ENCODE measurements at regions not wholly inside any gene's neighbourhood (a gene's known extent, or its start where the extent isn't known, plus 50 kb on each side); places are given as distances from the start of the nearest gene placed in this dataset.
"Not testable (repeated sequence)": the region's sequence is repeated elsewhere in the genome, so short reads cannot be mapped to it uniquely, and the experiment has no call there.

DNA sequence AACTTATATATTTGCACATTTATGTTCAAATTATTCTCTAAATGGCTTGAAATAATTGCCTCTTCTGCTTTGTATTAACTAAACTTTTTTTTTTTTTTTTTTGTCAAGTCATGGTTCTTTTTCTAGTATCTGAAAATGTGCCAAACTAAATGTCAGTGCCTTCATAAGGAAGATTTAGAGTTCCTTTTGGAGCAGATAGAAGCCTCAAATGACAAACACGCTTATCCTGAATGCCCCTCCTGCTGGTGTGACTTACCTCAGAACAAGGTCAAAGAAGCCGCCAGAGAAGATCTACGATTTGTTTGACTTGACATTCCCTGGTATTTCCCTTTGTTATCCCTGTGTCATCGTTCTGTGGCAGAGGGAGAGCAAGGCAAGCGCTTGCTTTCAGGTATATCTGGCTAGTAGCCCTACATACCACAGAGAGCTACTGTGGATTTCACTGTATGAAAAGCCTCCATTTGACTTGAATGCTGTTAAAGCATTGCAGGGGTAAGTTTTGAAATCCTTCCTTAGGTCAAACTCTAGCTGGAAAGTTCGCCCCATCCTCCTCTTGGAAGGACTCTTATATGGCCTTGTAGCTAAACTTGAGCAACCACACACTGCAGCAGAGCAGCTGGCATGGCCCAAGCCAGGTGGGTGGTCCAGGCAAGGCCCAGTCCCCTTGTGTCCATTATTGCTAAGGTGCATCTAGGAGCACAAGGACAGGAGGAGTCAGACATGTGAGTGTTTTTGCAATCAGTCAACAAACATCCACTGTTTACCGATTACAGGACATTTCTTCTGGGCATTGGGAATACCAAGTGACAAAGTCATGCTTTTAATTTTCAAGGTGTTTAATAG lies 285.4 kb upstream of the USP25 start:
- TF ChIP-seq, protein P1, sequence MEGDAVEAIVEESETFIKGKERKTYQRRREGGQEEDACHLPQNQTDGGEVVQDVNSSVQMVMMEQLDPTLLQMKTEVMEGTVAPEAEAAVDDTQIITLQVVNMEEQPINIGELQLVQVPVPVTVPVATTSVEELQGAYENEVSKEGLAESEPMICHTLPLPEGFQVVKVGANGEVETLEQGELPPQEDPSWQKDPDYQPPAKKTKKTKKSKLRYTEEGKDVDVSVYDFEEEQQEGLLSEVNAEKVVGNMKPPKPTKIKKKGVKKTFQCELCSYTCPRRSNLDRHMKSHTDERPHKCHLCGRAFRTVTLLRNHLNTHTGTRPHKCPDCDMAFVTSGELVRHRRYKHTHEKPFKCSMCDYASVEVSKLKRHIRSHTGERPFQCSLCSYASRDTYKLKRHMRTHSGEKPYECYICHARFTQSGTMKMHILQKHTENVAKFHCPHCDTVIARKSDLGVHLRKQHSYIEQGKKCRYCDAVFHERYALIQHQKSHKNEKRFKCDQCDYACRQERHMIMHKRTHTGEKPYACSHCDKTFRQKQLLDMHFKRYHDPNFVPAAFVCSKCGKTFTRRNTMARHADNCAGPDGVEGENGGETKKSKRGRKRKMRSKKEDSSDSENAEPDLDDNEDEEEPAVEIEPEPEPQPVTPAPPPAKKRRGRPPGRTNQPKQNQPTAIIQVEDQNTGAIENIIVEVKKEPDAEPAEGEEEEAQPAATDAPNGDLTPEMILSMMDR (IDR thresholded peaks at IDR 0.05; ENCODE audit: insufficient read depth, low read depth, low read length, missing control alignments), result no peak
- no peak overlapping the region for H3K4me3 ChIP-seq (ENCODE audit: low read depth, low read length)
- no peak for DNase-seq (ENCODE audit: low read depth)

DNA sequence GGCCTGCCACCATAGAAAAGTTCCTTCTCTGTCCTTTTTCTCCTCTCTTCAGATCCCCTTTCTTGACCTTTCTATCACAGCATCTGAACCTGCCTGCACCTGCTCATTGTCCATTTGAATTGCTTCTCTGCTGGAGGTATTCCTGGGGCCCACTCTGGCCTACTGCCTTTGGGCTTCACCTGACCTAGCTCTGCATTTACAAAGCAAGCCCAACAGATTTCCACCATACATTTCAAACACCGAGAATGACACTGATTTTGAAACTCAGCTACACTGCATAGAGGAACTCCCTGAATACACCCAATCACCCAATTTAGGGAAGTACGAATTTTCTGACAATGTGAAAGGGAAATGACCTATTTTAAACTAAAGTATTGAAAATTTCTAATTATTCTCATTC lies 284.5 kb upstream of the USP25 start:
- TF ChIP-seq, protein P1 (IDR thresholded peaks at IDR 0.05; ENCODE audit: insufficient read depth, low read depth, low read length, missing control alignments), result no peak
- DNase-seq (ENCODE audit: low read depth), result peak; percentile 48
- H3K4me3 ChIP-seq (ENCODE audit: low read depth, low read length), result no peak overlapping the region

DNA sequence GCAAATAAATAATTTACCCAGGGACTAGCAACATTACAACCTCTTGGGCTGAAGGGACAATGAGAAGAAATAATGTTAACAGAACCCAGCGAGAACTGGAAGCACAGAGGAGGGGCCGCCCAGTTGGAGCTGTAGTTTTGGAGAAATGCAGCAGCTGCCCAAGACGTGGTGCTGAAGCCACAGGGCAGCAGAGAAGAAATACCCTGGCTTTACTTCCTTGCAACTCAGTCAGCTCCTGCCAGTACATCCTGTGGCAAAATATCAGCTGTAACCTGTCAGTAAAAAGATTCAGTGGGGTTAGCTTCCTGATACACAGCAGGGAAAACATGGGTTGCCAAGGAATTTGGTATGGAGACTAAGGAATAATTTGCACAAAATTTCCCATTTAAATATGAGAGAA lies 283.6 kb upstream of the USP25 start:
- DNase-seq (ENCODE audit: low read depth), result no peak
- no peak overlapping the region for H3K4me3 ChIP-seq (ENCODE audit: low read depth, low read length)
- TF ChIP-seq, protein P1 (IDR thresholded peaks at IDR 0.05; ENCODE audit: insufficient read depth, low read depth, low read length, missing control alignments), result no peak

DNA sequence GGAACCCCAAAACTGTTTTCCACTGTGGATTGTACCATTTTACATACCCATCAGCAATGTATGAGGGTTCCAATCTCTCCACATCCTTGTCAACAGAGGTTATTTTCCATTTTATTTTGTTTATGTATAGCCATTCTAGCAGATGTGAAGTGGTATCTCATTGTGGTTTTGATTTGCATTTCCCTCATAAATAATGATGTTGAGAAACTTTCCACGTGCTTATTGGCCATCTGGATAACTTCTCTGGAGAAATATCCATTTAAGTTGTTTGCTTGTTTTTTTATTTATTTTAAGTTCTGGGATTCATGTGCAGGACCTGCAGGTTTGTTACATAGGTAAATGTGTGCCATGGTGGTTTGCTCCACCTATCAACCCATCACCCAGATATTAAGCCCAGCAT lies 280.2 kb upstream of the USP25 start:
- DNase-seq (ENCODE audit: low read depth), result no peak
- no peak overlapping the region for H3K4me3 ChIP-seq (ENCODE audit: low read depth, low read length)
- TF ChIP-seq, protein P1 (IDR thresholded peaks at IDR 0.05; ENCODE audit: insufficient read depth, low read depth, low read length, missing control alignments), result no peak

DNA sequence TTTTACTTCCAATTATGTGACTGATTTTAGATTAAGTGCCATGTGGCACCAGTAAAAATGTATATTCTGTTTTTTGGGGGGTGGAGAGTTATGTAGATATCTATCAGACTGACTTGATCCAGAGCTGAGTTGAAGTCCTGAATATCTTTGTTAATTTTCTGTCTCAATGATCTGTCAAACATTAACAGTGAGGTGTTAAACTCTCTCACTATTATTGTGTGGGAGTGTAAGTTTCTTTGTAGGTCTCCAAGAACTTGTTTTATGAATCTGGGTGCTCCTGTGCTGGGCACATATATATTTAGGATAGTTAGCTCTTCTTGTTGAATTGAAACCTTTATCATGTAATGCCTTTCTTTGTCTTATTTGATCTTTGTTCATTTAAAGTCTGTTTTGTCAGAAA lies 276.5 kb upstream of the USP25 start:
- TF ChIP-seq, protein P1 (IDR thresholded peaks at IDR 0.05; ENCODE audit: insufficient read depth, low read depth, low read length, missing control alignments), result no peak
- DNase-seq (ENCODE audit: low read depth), result no peak
- no peak overlapping the region for H3K4me3 ChIP-seq (ENCODE audit: low read depth, low read length)

DNA sequence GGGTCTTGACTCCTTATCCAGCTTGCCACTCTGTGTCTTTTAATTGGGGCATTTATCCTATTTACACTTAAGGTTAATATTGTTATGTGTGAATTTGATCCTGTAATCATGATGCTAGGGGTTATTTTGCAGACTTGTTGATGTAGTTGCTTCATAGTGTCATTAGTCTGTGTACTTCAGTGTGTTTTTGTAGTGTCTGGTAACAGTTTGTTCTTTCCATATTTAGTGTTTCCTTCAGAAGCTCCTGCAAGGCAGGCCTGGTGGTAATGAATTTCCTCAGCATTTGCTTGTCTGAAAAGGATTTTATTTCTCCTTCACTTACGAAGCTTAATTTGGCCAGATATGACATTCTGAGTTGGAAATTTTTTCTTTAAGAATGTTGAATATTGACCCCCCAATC lies 276.0 kb upstream of the USP25 start:
- H3K4me3 ChIP-seq (ENCODE audit: low read depth, low read length); DNase-seq (ENCODE audit: low read depth): not testable (repeated sequence)

DNA sequence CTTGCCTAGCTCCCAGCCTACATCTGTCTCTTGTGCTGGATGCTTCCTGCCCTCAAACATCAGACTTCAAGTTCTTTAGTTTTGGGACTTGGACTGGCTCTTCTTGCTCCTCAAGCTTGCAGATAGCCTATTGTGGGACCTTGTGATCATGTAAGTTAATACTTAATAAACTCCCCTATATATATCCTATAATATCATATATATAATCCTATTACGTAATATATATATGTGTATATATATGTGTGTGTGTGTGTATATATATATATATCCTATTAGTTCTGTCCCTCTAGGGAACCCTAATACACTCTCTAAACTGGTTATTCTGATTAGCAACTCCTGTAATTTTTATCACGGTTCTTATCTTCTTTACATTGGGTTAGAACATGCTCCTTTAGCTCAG lies 274.9 kb upstream of the USP25 start:
- not testable (repeated sequence) for DNase-seq (ENCODE audit: low read depth); H3K4me3 ChIP-seq (ENCODE audit: low read depth, low read length)

DNA sequence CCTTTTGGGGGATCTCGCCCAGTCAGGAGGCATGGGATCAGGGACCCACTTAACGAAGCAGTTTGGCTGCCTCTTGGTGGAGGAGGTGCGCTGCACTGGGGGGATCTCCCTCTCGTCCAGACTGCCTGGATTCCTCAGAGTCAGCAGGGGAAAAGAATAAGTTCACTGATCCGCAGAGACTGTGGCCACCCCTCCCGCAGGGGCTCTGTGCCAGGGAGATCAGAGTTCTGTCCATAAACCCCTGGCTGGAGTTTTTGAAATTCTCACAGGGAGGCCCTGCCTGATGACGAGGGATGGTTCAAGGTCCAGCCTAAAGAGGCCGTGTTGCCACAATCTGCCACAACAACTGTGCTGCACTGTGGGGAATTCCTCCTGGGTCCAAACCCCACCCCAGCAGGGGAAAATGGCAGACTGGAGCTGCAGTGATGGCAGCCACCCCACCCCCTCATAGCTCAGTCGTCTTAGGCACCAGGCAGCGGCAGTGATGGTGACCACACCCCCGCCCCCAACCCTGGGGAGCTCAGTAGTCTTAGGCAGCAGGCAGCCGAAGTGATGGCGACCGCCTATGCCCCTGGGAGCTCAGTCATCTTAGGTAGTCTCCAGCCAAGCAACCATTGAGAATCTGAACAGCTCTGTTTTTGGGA lies 273.8 kb upstream of the USP25 start:
- DNase-seq (ENCODE audit: low read depth), result no peak
- H3K4me3 ChIP-seq (ENCODE audit: low read depth, low read length), result no peak overlapping the region
- TF ChIP-seq, protein P1 (IDR thresholded peaks at IDR 0.05; ENCODE audit: insufficient read depth, low read depth, low read length, missing control alignments), result no peak

All from GM12865 (cell line).